ENCODE measurements at regions not wholly inside any gene's neighbourhood (a gene's known extent, or its start where the extent isn't known, plus 50 kb on each side); places are given as distances from the start of the nearest gene placed in this dataset.

- Mint-ChIP-seq H3K4me3 (no peak overlapping the region), H3K36me3 (ENCODE audit: insufficient read depth in 1 of 3, low read depth in 3 of 3) (peaks cover 19 to 35% (median 22%) of the 10 kb centered on the region in 3 experiments), H3K27me3 (ENCODE audit: low read depth) (no peaks in the 10 kb centered on the region), H3K27ac (no peak overlapping the region), H3K9me3 (peaks cover 24 to 39% of the 10 kb centered on the region in 2 experiments), H3K4me1 (no peaks in the 10 kb centered on the region)
- no peak for TF ChIP-seq CTCF (conservative IDR thresholded peaks at IDR 0.05)
- no peaks in the 10 kb centered on the region for H4K20me1 ChIP-seq (ENCODE audit: control insufficient read depth, insufficient read depth, insufficient read length)
- peaks cover 26% of the 10 kb centered on the region for H3K9me3 ChIP-seq (ENCODE audit: control insufficient read depth, low read depth, low read length)
- H3K23me2 ChIP-seq (ENCODE audit: insufficient read length, low read depth, low read length, poor library complexity, severe bottlenecking): no peaks in the 10 kb centered on the region
- H3T11ph ChIP-seq (ENCODE audit: low read length): no peak overlapping the region
- no peak overlapping the region for H2BK120ac ChIP-seq (ENCODE audit: low read depth, low read length, poor library complexity, severe bottlenecking)
- no peak overlapping the region for H2BK20ac ChIP-seq (ENCODE audit: low read depth, low read length, poor library complexity, severe bottlenecking)
- H3K4me2 ChIP-seq (ENCODE audit: insufficient read depth, insufficient read length, low read length): no peak overlapping the region
- H3K4ac ChIP-seq (ENCODE audit: low read depth, low read length): no peak overlapping the region
- H3K4me1 ChIP-seq (ENCODE audit: insufficient read depth, low read length): no peaks in the 10 kb centered on the region
- no peak overlapping the region for H2BK15ac ChIP-seq (ENCODE audit: low read depth, low read length)
- no peaks in the 10 kb centered on the region for H3K79me2 ChIP-seq (ENCODE audit: insufficient read depth, low read length)
- H2AFZ ChIP-seq (ENCODE audit: low read length): no peak overlapping the region
- H3K79me1 ChIP-seq (ENCODE audit: insufficient read depth, low read depth, low read length, poor library complexity, severe bottlenecking): no peaks in the 10 kb centered on the region
- H3K56ac ChIP-seq (ENCODE audit: insufficient read length, low read depth, low read length): no peak overlapping the region
- H2BK12ac ChIP-seq (ENCODE audit: insufficient read length, low read depth, low read length): no peak overlapping the region
- no peak for DNase-seq
- H3K27ac ChIP-seq (ENCODE audit: insufficient read length, low read depth, low read length): no peak overlapping the region
- H3K23ac ChIP-seq (ENCODE audit: insufficient read length, low read depth, low read length): no peak overlapping the region
- H4K8ac ChIP-seq (replicated peaks; ENCODE audit: insufficient read length, low read depth, low read length): no peak overlapping the region
- H3K9ac ChIP-seq (ENCODE audit: extremely low read depth, insufficient read length, low read length): no peak overlapping the region
- H3K14ac ChIP-seq (ENCODE audit: insufficient read depth, low read length): no peak overlapping the region
- no peak overlapping the region for H2BK5ac ChIP-seq (ENCODE audit: insufficient read length, low read length)
- H2AK5ac ChIP-seq (ENCODE audit: insufficient read length, low read length): no peak overlapping the region
- H4K91ac ChIP-seq (ENCODE audit: insufficient read length, low read depth, low read length): no peak overlapping the region
- H4K5ac ChIP-seq (ENCODE audit: insufficient read length, low read depth, low read length): no peak overlapping the region
- H3K18ac ChIP-seq (ENCODE audit: insufficient read length, low read depth, low read length): no peak overlapping the region
- no CpG with 5 or more reads among the region's 4 CpGs for WGBS (ENCODE audit: extremely low coverage, insufficient read length, low lambda C conversion rate)
- H3K27me3 ChIP-seq (ENCODE audit: insufficient read depth, low read length): no peaks in the 10 kb centered on the region
Measured at GRCh38 chr5:104189031-104189430, 626.4 kb upstream of the NUDT12 start.
